HEK293 (cell line): ENCODE measurements at regions not wholly inside any gene's neighbourhood (a gene's known extent, or its start where the extent isn't known, plus 50 kb on each side); places are given as distances from the start of the nearest gene placed in this dataset.

Experiments
- CTCF ChIA-PET: fragments of 350-600 bp; formaldehyde crosslinking; extraction: SDS; loops from one replicate; lab custom pipeline; 2021; ENCODE audit warnings: antibody characterized with exemption; lab: Yijun Ruan, JAX
- POLR2A ChIA-PET: fragments of 300-600 bp; formaldehyde crosslinking; extraction: SDS; loops from one replicate; lab custom pipeline; 2020; ENCODE audit warnings: antibody characterized with exemption, inconsistent platforms; lab: Yijun Ruan, JAX
- H3K27ac ChIP-seq: fragments of 200-500 bp; sonication (Bioruptor generic); 2 replicates; pipeline ENCODE4 v1.5.1; 2014; ENCODE audit warnings: low read depth, low read length, control low read depth, inconsistent platforms; ENCODE audit errors: extremely low read depth
- H3K36me3 ChIP-seq, 2 experiments: fragments of 200-500 bp in 1 of 2; sonication (Bioruptor generic) in 1 of 2; 1 replicate in 1 of 2; 2 replicates in 1 of 2; pipeline ENCODE4 v1.5.1; 2014 to 2017; ENCODE audit warnings: inconsistent platforms in 2 of 2, low read length in 2 of 2; ENCODE audit not compliant: control insufficient read depth in 2 of 2, insufficient read depth in 1 of 2
- H3K4me1 ChIP-seq: fragments of 200-500 bp; sonication (Bioruptor generic); 2 replicates; pipeline ENCODE4 v1.5.1; 2014; ENCODE audit warnings: mild to moderate bottlenecking, low read length, inconsistent platforms; ENCODE audit not compliant: control insufficient read depth, insufficient read depth
- H3K4me3 ChIP-seq: 2 replicates; pipeline ENCODE4 v1.5.1; 2011; ENCODE audit warnings: low read depth, mild to moderate bottlenecking, control low read depth, low read length, moderate library complexity
- H3K9me3 ChIP-seq: fragments of 200-500 bp; sonication (Bioruptor generic); 2 replicates; pipeline ENCODE4 v1.5.1; 2014; ENCODE audit warnings: low read depth, low read length, inconsistent platforms; ENCODE audit not compliant: control insufficient read depth, insufficient read depth
- KLF7 ChIP-seq: fragments of 450-650 bp; formaldehyde crosslinking; IDR thresholded peaks from 2 replicates; pipeline ENCODE4 v1.5.1; 2016; ENCODE audit warnings: missing biosample characterization, missing genetic modification characterization, borderline replicate concordance
- OVOL3 ChIP-seq: fragments of 450-650 bp; formaldehyde crosslinking; IDR thresholded peaks from 2 replicates; pipeline ENCODE4 v1.5.1; 2016; ENCODE audit warnings: missing biosample characterization, missing genetic modification characterization
- REPIN1 ChIP-seq: fragments of 450-650 bp; formaldehyde crosslinking; IDR thresholded peaks from 2 replicates; pipeline ENCODE4 v1.5.1; 2017; ENCODE audit warnings: missing biosample characterization, missing genetic modification characterization, low read depth
- TRIM28 ChIP-seq: IDR thresholded peaks from 2 replicates; pipeline ENCODE4 v1.6.1; 2011; ENCODE audit warnings: low read length, control low read depth, borderline replicate concordance
- ZIC2 ChIP-seq: fragments of 450-650 bp; formaldehyde crosslinking; IDR thresholded peaks from 2 replicates; pipeline ENCODE4 v1.5.1; 2016; ENCODE audit warnings: missing biosample characterization, missing genetic modification characterization
- ZNF132 ChIP-seq: fragments of 450-650 bp; formaldehyde crosslinking; IDR thresholded peaks from 2 replicates; pipeline ENCODE4 v1.5.1; 2017; ENCODE audit warnings: missing biosample characterization, missing genetic modification characterization, borderline replicate concordance
- ZNF16 ChIP-seq: fragments of 450-650 bp; formaldehyde crosslinking; IDR thresholded peaks from 2 replicates; pipeline ENCODE4 v1.5.1; 2016; ENCODE audit warnings: low read depth, missing biosample characterization, missing genetic modification characterization
- ZNF202 ChIP-seq: fragments of 450-650 bp; formaldehyde crosslinking; IDR thresholded peaks from 2 replicates; pipeline ENCODE4 v1.5.1; 2016; ENCODE audit warnings: missing biosample characterization, missing genetic modification characterization, borderline replicate concordance
- ZNF350 ChIP-seq: fragments of 450-650 bp; formaldehyde crosslinking; IDR thresholded peaks from 2 replicates; pipeline ENCODE4 v1.5.0; 2017; ENCODE audit warnings: missing biosample characterization, mild to moderate bottlenecking, missing genetic modification characterization
- ZNF354C ChIP-seq: fragments of 450-650 bp; formaldehyde crosslinking; IDR thresholded peaks from 2 replicates; pipeline ENCODE4 v1.5.1; 2016; ENCODE audit warnings: missing biosample characterization, missing genetic modification characterization, low read depth, borderline replicate concordance
- ZNF366 ChIP-seq: fragments of 450-650 bp; formaldehyde crosslinking; conservative IDR thresholded peaks from 2 replicates; pipeline ENCODE4 v1.5.1; 2016; ENCODE audit warnings: missing biosample characterization, missing genetic modification characterization
- ZNF510 ChIP-seq: fragments of 450-650 bp; formaldehyde crosslinking; IDR thresholded peaks from 2 replicates; pipeline ENCODE4 v1.5.1; 2018; ENCODE audit warnings: mild to moderate bottlenecking, missing genetic modification characterization, missing biosample characterization; ENCODE audit not compliant: insufficient replicate concordance
- ZNF571 ChIP-seq: fragments of 450-650 bp; formaldehyde crosslinking; IDR thresholded peaks from 2 replicates; pipeline ENCODE4 v1.5.0; 2017; ENCODE audit warnings: missing biosample characterization, missing genetic modification characterization
- ZNF585B ChIP-seq: fragments of 450-650 bp; formaldehyde crosslinking; IDR thresholded peaks from 2 replicates; pipeline ENCODE4 v1.5.1; 2016; ENCODE audit warnings: missing biosample characterization, missing genetic modification characterization
- ZNF596 ChIP-seq: fragments of 450-650 bp; IDR thresholded peaks from 2 replicates; pipeline ENCODE4 v1.5.0; 2018; ENCODE audit warnings: missing biosample characterization, mild to moderate bottlenecking, missing genetic modification characterization, moderate library complexity
- ZNF677 ChIP-seq: fragments of 450-650 bp; IDR thresholded peaks from 2 replicates; pipeline ENCODE4 v1.5.0; 2018; ENCODE audit warnings: missing biosample characterization, mild to moderate bottlenecking, missing genetic modification characterization, moderate library complexity
- ZNF777 ChIP-seq: fragments of 450-650 bp; formaldehyde crosslinking; IDR thresholded peaks from 2 replicates; pipeline ENCODE4 v1.5.1; 2017; ENCODE audit warnings: missing biosample characterization, missing genetic modification characterization, borderline replicate concordance
- TF ChIP-seq, protein P1 (sequence below): fragments of 450-650 bp; formaldehyde crosslinking; IDR thresholded peaks from 2 replicates; pipeline ENCODE4 v1.5.1; 2016; ENCODE audit warnings: missing biosample characterization, missing genetic modification characterization
- TF ChIP-seq, protein P2 (sequence below): fragments of 450-650 bp; formaldehyde crosslinking; IDR thresholded peaks from 2 replicates; pipeline ENCODE4 v1.5.1; 2016; ENCODE audit warnings: missing biosample characterization, missing genetic modification characterization, low read depth
- TF ChIP-seq, protein P3 (sequence below): fragments of 450-650 bp; formaldehyde crosslinking; IDR thresholded peaks from 2 replicates; pipeline ENCODE4 v1.5.1; 2017; ENCODE audit warnings: missing biosample characterization, mild to moderate bottlenecking, missing genetic modification characterization, moderate library complexity

DNA sequence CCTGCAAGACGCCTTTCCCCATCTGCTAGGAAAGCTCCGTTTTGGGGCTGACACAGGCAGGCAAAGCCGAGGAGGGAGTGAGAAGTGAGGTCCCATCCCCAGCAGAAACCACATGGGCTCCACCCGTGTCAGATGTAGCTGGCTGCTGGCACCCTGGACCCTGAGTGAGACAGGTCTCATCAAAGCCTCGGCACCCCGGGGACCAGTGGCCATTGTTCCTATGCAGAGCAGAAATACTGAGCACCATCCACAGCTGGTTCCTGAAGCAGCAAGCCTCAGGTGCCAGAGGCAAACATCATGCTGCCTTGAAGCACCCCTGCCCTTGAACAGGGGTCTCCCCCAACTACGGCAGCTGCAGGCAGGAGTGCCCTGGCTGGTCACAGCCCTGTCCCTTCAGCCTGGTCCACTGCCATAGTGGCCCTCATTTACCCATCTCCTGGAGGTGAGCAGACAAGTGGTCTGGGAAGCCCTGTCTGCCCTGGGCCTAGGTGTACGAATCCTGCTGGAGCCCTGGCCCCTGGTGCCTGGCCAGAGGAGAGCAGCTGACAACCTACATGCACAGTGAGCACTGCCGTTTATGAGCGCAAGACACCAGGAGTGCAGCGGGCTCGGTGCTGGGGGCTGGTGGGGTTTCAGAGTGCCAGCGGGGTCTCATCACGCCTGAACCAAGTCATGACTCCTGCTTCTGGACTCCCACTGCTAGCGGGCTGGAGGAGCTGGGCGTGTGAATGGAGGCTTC lies 289.8 kb upstream of the RTL1 start:
- no peaks in the 10 kb centered on the region for H3K9me3 ChIP-seq
- ChIA-PET POLR2A (no interaction called here), CTCF (interaction anchor here (1.0 kb wide), 1 partner anchor 17 kb away, joined by 3 read pairs; no protein-coding TSS in a partner anchor)
- no peaks in the 10 kb centered on the region for H3K4me1 ChIP-seq
- H3K36me3 ChIP-seq = no peaks in the 10 kb centered on the region
- no peak overlapping the region for H3K27ac ChIP-seq
- TF ChIP-seq ZIC2 (tag by site-specific recombination) (peak; percentile 73), TRIM28 (no peak)
- TF ChIP-seq, all 188 proteins: peak for 1
- H3K4me3 ChIP-seq = no peak overlapping the region

DNA sequence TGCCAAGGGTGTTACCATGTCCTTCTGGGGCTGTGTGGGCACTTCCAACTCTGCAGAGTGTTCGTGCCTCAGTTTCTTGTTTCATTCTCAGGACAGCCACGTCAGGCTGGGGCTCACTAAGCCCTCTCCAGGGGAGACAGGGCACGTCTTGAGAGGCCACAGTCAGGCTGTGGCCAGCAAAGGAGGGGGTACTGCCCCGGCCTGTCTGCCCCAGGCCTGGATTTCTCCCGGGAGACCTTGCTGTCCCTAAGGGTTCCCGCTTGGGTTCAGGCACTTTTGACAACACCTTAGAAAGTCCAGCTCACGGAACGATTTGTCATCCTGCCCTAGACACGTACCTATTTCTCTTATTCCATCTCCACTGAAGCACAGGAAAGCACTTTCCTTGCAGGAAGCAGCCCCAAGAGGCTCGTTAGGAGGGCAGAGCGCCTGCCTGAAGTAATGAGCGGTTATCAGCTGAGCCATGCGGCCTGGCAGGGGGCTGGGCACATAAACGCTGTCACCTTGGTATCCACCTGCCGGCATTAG lies 290.4 kb upstream of the RTL1 start:
- Histone ChIP-seq H3K9me3 (no peaks in the 10 kb centered on the region), H3K4me1 (no peaks in the 10 kb centered on the region), H3K27ac (no peak overlapping the region), H3K36me3 (no peaks in the 10 kb centered on the region), H3K4me3 (no peak overlapping the region)
- ChIA-PET POLR2A (no interaction called here), CTCF (no interaction called here)
- TF ChIP-seq ZIC2 (tag by site-specific recombination) = peak; percentile 95; the same call in 1 of the 2 replicates
- TF ChIP-seq ZNF677 = no peak
- TF ChIP-seq ZNF354C (tag by site-specific recombination) = no peak

DNA sequence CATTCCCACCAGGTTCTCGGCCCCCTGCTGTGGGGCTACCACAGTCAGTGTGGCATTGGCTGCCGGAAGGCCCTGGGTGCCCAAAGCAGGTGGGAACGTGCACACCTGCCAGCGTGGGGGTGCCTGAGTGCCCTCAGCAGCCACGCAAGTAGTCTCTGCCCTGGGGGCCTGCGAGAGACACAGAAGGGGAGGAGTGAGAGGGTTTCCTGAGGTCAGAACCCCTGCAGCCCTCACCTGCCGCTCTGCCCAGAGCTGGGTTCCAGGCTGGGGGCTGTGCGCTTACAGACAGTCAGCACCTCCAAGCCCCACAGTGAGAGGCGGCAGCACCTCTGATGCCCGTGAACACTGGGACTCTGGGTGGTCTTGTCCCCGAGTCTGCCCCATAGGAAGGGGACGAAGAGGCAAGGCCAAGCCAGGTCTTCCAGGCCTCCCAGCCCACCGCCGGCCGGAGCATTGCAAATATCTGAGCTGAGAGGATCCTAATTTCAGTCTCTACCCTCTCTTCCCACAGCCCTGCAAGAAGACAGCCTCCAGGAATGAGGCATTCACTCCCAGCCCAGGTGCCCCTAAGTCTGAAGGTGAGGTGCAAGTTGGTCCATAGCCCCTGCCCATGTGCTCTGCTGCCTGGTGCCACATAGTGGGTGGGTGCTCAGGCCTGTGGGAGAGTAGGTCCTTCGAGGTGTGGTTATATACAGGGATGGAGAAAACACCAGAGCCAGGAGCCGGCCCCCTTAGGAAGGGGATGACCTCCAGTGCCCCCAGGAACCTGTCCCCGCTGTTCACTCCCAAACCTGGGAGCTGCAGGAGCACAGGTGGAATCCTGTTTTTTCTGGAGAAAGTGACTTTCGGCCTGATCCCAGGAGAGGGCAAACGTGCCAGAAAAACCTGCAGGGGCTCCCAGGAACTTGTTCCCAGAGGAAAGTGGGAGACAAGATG lies 291.1 kb upstream of the RTL1 start:
- Histone ChIP-seq H3K9me3 (no peaks in the 10 kb centered on the region), H3K27ac (no peak overlapping the region), H3K4me3 (no peak overlapping the region), H3K4me1 (no peaks in the 10 kb centered on the region)
- POLR2A ChIA-PET = no interaction called here
- no peak for TF ChIP-seq ZNF571
- no peak for TF ChIP-seq ZNF510 (tag by site-specific recombination)
- no peak for TF ChIP-seq OVOL3 (tag by site-specific recombination)
- TF ChIP-seq ZIC2 (tag by site-specific recombination) = peak; percentile 38; the same call in 1 of the 2 replicates
- TF ChIP-seq, all 188 proteins: peak for 1
- CTCF ChIA-PET = interaction anchor here (0.6 kb wide), 1 partner anchor 1803 kb away, joined by 3 read pairs; no protein-coding TSS in a partner anchor
- no peaks in the 10 kb centered on the region for H3K36me3 ChIP-seq

DNA sequence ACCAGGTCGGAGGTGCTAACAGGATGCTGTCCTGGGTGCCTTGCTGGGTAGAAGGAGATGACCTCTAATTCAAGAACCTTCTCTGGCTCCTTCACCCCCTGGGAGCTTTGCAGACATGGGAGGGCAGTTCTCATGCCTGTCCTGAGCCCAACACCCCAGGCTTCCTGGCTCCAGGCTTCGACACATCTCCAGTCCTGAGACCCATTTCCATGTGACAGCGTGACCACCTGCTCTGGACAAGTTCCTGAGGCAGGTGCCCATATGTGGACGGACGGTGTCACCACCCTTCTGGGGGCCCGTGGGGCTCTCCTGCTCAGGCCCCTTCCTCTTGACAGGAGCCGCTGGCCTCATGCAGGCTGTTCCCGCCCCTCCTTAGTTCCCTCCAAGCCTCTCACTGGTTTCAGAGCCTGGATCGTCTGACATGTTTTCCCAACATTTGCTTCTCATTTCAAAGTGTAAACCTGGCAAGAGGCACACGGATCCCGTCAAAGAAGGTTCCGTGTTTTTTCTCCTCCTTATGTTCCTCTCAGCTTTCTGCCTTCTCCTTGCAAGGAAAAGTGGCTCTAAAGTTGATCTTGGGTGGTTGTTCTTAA lies 291.9 kb upstream of the RTL1 start:
- H3K27ac ChIP-seq = no peak overlapping the region
- H3K9me3 ChIP-seq = no peaks in the 10 kb centered on the region
- H3K36me3 ChIP-seq = no peaks in the 10 kb centered on the region
- no peak overlapping the region for H3K4me3 ChIP-seq
- POLR2A ChIA-PET = interaction anchor here (0.8 kb wide), 1 partner anchor 59 kb away, joined by 3 read pairs; no protein-coding TSS in a partner anchor
- CTCF ChIA-PET = interaction anchor here (0.6 kb wide), 1 partner anchor 1804 kb away, joined by 3 read pairs; no protein-coding TSS in a partner anchor
- no peaks in the 10 kb centered on the region for H3K4me1 ChIP-seq
- TF ChIP-seq ZNF132 (tag by site-specific recombination) = no peak
- no peak for TF ChIP-seq KLF7 (tag by site-specific recombination)
- TF ChIP-seq ZNF366 = no peak
- no peak for TF ChIP-seq ZNF16 (tag by site-specific recombination)
- no peak for TF ChIP-seq ZNF585B (tag by site-specific recombination)
- TF ChIP-seq, protein P1, sequence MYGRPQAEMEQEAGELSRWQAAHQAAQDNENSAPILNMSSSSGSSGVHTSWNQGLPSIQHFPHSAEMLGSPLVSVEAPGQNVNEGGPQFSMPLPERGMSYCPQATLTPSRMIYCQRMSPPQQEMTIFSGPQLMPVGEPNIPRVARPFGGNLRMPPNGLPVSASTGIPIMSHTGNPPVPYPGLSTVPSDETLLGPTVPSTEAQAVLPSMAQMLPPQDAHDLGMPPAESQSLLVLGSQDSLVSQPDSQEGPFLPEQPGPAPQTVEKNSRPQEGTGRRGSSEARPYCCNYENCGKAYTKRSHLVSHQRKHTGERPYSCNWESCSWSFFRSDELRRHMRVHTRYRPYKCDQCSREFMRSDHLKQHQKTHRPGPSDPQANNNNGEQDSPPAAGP (tag by site-specific recombination) = no peak
- TF ChIP-seq, protein P2, sequence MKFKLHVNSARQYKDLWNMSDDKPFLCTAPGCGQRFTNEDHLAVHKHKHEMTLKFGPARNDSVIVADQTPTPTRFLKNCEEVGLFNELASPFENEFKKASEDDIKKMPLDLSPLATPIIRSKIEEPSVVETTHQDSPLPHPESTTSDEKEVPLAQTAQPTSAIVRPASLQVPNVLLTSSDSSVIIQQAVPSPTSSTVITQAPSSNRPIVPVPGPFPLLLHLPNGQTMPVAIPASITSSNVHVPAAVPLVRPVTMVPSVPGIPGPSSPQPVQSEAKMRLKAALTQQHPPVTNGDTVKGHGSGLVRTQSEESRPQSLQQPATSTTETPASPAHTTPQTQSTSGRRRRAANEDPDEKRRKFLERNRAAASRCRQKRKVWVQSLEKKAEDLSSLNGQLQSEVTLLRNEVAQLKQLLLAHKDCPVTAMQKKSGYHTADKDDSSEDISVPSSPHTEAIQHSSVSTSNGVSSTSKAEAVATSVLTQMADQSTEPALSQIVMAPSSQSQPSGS (tag by site-specific recombination) = no peak
- TF ChIP-seq, protein P3, sequence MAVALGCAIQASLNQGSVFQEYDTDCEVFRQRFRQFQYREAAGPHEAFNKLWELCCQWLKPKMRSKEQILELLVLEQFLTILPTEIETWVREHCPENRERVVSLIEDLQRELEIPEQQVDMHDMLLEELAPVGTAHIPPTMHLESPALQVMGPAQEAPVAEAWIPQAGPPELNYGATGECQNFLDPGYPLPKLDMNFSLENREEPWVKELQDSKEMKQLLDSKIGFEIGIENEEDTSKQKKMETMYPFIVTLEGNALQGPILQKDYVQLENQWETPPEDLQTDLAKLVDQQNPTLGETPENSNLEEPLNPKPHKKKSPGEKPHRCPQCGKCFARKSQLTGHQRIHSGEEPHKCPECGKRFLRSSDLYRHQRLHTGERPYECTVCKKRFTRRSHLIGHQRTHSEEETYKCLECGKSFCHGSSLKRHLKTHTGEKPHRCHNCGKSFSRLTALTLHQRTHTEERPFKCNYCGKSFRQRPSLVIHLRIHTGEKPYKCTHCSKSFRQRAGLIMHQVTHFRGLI = no peak
- no peak for TF ChIP-seq ZNF350 (tag by site-specific recombination)
- no peak for TF ChIP-seq REPIN1 (tag by site-specific recombination)
- no peak for TF ChIP-seq ZNF777
- no peak for TF ChIP-seq ZNF596
- TF ChIP-seq ZNF202 (tag by site-specific recombination) = no peak
